SIG-M5 treated with dmso at 0.1 percent for 504 hours (cell line): ENCODE measurements at regions not wholly inside any gene's neighbourhood (a gene's known extent, or its start where the extent isn't known, plus 50 kb on each side); places are given as distances from the start of the nearest gene placed in this dataset.
"Not testable (repeated sequence)": the region's sequence is repeated elsewhere in the genome, so short reads cannot be mapped to it uniquely, and the experiment has no call there.

ENCODE experiments used
- DNase-seq: peaks from one replicate; lab custom pipeline; 2025; ENCODE audit not compliant: unreplicated experiment; lab: John Stamatoyannopoulos, UW

DNA sequence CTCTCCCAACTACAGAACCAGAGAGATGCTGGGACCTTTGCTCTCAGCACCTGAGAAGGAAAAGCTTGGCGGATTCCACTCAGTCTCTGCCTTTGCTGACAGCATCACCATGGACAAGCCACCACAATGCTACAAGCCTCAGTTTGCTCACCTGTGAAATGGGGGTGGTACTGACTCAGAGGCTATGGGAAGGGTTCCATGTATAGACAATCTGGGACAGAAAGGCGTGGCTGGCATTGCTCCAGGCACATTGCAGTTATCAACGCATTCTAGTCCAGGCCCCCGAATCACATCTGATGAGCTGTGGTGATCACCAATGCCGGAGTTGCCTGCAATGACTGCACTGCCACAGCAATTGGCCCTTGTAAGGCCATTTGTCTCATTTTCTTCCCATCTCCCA is 72.6 kb downstream of the ISX start:
- no peak for DNase-seq

DNA sequence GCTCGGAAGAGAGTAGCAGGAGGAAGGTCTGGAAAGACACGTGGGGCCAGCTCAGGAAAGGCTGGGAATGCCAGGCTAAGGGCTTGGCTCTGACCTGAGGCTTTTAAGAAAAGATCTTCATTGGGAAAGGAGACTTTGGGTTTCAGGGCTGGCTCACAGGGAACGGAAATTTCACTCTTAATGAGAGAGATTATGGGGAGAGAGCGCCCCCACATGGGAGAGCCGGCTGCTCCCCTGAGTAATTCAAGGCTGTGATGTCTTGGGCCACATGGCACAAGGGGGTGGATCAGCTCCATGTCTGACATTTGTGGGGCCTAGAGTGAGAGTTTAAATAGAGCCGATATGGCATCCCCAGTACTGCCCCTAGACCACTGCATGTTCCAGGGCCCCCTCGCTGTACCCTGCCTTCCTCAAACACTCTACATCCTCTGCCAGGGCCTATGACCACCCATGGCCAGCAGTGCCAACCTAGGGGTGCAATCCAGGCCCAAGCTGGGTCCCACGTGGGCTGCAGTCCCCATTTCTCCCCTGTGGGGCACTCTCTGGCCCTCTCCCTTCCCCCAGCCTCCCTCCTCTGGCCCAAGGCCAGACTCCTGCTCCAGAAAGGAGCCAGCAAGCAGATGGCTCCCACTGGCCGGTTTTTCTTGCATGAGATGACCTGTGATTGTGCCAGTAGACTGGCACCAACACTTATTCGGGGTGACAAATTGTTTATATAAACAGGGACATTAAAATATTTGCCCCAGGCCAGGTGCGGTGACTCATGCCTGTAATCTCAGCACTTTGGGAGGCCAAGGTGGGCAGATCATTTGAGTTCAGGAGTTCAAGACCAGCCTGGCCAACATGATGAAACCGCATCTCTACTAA is 75.2 kb downstream of the ISX start:
- DNase-seq: no peak

DNA sequence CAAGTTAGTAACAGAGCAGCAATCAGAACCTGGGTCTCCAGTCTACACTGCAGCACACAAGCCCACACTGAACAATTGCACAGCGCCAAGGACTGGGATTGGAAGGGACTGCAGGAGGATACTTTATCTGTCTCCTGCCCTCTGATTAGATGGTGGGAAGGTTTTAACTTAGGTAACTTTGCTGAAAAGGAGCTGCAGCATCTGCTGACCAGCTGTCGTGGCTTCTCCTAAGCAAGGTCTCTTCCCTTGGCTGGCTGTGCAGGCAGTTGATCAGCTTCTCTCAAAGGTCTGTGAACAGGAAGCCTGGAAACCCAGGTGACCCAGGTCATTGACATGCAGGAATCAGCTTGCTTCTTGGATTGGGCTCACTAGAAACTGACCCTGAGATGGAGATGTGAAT is 82.4 kb downstream of the ISX start:
- no peak for DNase-seq

DNA sequence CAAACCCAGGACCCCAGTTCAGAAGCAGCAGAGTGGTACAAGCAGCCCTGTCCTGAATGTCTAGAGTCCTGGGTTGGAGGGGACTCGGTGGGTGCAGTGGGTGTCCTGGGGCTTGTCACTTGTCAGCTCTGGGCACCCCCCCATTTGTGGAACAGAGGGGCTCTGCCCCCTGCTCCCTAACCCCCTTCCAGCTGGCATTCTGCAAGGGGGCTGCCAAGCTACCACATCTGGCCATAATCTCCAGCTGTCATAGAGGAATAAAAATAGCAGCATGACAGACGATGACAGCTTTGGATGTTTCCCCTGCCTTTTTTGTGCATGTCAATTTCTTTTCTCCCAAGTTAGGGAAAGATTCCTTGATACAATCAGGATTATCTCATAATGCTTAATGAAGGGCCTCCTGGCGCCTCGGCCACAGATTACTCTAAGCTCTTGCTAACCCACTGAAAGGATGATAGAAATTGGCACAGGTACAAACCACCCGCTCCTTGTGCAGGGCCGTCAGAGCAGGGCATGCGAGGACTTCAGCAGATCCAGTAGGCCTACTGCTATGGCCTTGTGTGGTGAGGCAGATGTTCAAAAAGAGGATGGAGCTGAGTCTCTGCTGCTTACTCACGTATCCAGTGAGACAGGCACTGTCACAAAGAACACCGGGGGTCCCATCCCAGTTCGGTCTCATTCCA is 83.0 kb downstream of the ISX start:
- DNase-seq: no peak

DNA sequence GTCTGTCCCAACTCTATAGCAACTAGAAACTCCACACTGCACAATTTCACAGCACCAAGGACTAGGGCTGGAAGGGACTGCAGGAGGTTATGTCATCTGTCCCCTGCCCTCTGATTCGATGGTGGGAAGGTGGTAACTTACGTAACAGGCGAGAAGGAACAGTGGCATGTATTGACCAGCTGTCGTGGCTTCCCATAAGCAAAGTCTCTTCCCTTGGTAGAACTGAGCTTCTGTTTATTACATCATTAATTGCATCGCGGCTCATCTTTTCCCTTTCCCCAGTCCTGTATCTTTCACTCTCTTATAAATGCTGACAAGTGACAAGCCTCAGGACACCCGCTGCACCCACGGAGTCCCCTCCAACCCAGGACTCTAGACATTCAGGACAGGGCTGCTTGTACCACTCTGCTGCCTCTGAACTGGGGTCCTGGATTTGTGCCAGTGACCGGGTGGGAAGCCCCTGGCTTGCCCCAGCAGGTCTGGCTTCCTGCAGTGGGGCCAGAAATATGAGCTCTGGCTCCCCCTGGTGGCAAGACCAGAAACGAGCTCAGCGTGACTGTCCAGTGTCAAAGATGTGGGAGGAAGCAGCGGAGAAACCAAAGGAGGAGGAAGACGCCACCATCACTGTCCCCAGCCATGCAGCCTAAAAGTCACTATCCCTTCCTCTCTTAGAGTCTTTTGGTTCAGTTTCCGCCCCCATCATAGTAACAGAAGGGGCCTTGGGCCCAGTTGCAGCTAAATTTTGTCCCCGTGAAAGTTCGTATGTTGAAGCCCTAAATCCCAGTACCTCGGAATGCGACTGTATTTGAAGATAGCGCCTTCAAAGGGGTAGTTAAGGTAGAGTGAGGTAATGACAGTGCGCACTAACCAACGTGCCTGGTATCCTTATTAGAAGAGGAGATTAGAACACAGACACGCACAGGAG is 84.5 kb downstream of the ISX start:
- peak; percentile 26 for DNase-seq

DNA sequence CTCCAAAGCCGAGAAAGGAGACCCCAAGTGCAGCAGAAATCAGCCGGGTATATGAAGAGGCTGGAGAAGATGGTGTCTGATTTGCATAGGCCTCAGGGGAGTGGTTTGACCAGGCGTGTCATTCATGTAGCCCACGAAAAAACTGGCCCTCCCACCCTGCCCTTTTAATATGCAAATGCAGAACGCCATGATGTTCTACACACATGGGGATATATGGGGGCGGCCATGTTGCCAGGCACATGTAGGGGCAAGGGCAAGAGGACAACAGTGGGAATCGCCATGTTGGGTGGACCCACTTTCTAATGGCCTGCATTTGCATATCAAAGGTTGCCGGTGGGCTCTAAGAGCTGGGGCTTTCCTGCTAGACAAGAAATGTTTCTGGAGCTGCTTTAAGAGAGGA is 86.4 kb downstream of the ISX start:
- DNase-seq: no peak

DNA sequence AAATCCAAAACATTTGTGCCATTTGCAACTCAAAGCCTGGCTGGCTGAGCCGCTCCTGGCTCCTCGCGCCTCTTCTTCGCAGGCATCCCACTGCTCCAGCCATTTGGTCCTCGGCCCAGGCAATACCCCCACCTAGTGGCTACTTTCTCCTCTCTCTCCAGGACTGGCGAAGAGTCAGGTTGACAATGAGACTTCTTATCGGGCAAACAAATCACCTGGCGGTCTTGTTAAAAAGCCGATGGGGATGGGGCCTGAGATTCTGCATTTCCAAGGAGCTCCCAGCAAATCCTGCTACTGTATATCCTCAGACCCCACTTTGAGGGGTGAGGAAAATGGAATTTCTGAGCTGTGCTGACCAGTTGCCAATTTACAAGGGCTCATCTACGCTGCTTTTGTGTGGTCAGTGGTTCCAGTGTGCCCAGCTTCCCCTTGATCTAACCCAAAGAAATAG is 89.0 kb downstream of the ISX start:
- DNase-seq: peak; percentile 31

DNA sequence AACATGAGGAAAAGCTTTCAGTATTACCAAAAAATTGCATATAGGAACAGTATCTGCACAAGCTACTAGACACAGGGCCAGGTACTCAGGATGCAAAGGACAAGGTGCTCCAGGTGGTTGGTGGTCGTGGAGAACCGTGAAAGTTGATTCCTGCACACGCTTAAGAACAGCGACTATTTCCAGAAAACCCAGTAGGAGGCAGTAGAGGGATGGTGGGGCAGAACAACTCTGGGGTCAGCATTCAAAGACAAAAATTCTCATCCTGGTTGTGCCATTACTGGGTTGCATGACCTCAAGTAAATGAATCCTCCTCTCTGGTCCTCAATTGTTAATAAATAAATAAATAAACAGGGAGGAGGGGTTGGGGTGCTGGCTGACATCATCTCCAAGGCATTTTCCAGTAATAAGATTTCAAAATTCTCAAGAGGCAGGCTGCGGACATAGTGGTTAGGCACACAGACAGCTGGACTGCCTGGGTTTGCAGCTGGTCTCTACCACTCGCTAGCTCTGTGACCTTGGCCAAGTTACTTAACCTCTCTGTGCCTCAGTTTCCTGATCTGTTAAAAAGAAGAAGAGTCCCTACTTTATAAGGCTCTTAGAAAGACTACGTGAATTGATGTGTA is 89.6 kb downstream of the ISX start:
- no peak for DNase-seq

DNA sequence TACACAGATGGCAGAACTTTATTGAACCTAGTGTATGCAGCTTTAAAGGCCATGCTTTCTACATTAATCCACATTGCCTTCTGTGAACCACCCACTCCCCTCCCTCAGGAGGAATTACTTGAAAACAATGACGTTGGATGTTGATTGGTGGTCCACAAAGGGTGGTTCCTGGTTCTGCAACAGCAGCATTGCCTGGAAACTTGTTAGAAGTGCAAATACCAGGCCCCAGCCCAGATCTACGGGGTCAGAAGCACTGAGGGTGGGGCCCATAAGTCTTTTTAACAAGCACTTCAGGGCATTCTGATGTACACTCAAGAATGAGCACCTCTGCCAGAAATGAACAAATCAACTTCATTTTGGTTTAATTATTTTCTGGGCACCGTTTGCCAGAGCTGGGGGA is 91.0 kb downstream of the ISX start:
- no peak for DNase-seq

DNA sequence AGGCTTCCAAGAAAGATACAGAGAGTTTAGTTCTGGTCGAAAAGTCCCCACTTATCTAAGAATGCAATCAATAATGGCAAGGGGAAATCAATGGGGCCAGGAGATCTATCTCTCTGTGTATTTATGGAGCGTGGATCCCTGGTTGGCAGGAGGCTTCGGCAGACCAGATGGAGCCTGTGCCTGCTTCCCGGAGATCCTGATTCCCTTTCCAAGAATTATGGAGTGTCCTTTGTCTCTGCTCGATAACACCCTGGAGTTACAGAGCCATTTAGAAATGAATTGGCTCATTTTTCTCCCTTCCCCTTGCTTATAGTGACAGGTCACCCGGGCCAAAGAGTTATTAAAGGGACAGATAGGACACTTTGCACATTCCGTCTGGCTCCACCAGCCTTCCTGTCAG is 92.4 kb downstream of the ISX start:
- DNase-seq: no peak

DNA sequence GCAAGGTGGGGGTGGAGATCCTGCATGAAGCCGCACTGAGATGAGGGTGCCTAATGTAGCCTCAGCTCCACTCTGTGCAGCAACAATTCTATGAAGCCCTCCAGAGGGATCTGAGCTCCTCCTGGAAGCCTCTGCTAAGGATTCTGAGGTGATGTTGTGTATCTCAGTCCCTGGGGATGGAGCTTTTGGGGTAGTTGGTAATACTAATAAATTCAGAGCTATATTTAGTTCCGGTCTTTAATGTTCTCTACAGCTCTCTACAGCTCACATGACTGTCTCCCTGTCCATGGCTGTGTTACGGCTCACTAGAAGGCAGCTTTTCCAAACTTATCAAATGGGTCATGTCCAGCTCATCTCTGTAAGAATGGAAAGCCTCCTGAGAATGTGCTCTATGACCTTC is 93.4 kb downstream of the ISX start:
- no peak for DNase-seq

DNA sequence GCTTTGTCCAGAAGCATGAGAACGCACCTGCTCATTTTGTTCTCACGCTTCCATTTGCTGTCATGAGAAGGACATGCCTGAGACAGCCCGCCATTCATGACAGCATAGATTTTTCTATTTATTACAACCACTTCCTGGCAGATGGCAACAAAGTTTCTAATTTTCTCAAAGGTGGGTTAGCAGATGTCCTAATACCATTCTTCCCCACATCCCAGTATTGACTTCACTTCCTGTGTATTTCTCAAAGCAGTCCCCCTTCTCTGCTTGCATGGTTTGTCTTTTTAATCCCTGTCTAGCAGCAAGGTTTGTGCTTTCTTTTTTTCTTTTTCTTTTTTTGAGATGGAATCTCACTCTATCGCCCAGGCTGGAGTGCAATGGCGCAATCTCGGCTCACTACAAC is 94.3 kb downstream of the ISX start:
- no peak for DNase-seq

DNA sequence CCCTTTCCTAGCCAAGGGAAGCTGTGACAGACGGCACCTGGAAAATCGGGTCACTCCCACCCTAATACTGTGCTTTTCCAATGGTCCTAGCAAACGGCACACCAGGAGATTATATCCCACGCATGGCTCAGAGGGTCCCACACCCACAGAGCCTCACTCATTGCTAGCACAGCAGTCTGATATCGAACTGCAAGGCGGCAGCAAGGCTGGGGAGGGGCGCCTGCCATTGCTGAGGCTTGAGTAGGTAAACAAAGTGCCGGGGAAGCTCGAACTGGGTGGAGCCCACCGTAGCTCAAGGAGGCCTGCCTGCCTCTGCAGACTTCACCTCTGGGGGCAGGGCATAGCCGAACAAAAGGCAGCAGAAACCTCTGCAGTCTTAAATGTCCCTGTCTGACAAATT is 91.4 kb upstream of the HMGXB4 start:
- not testable (repeated sequence) for DNase-seq

DNA sequence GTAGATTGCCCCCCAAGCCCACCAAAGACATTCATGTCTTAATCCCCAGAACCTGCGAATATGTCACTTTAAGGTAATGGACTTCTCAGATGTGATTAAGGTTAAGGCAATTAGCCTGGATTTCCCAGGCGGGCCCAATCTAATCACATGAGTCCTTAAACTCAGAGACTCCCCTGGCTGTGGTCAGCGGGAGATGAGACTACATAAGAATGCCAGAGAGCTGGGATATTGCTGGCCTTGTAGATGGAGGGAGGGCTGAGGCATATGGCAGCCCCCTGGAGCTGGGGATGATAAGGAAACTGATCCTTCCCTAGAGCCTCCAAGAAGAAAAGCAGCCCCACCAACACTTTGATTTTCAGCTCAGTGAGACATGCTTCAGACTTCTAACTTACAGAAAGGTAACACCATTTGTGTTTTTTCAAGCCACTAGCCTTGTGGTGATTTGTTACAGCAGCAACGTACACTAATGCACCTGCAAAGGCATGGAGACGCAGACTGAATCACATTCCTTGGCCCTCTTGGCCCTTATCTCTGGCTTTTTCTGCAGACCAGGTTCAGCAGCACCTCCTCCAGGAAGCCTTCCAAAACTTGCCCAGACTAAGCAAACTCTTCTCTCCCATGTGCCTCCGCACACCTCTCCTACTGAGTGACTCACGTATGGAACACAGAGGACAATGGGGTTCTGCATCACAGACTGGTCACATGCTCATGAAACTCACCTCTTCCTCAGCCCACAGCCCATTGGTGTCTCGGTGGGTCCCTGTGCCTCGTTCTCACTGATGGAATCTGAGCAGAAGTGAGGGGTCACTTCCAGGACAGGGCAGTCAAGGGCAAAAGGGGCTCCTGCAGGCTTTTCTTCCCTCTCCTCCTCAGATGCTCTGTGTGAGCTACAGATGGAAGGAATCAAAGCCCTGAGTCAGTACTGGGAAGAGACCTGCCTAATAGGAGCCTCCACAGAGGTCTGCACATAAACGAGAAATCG is 86.3 kb upstream of the HMGXB4 start:
- no peak for DNase-seq

DNA sequence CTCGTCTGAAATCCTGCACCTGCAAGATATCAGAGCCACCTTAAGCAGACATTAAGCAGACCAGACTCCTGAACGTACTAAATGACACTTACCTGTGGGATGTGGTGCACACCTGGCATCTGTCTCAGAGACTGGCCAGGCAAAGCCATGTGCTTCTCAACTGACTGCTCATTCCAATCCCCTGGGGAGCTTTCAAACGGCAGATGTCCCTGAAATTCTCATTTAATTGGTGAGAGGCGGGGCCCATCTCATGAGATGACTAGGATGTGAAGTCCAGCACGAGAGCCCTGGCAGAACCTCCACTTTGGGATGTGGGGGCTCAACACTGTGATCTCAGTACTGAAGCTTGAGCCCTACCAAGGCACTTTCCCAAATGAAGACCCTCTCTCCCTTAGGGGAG is 84.9 kb upstream of the HMGXB4 start:
- DNase-seq: no peak

DNA sequence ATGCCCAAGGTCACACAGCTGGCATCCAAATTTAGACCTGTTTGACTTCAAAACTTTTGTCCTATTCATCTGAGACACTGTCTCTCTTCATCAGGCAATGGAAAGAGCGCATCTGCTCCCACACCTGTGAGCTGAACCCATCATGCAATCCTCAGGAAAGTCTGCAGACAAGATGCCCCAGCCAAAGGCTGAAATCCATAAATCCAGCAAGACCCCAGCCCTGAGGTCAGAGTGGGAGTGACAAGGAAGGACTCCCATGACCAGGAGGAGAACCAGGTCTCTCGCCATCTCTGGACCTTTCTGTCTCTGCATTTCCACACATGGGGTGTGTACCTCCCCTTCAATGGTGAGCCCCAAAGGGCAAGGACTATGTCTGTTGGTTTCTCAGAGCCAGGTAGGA is 83.6 kb upstream of the HMGXB4 start:
- DNase-seq: no peak

DNA sequence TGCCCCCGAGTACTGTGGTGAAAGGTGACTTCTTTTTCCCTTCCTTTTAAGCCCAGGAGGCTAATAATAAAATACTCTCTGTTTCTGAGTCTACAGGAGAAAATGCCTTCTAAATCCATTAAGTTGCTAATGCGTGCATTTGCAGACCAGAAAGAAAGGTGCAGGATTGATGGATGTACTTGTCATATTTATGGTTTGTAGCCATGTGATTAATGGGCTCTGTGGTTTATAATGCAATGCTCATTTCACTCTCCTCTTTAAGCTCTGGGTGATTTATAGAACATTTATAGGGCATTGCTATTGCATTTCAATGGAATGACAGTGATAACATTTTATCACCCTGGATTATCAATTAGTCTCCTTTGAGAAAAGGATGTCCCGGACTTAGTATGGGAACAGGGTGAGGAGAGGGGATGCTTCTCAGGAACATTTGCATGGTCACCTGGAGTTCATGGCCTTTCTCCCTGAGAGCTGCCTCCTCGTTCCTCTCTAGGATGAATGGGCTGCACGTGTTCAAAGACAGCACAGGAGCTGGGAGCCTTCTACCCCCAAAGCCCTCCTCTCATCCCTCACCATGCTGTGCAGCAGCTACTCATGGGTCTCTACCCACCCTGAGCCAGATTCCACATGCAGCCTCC is 82.8 kb upstream of the HMGXB4 start:
- DNase-seq: no peak

DNA sequence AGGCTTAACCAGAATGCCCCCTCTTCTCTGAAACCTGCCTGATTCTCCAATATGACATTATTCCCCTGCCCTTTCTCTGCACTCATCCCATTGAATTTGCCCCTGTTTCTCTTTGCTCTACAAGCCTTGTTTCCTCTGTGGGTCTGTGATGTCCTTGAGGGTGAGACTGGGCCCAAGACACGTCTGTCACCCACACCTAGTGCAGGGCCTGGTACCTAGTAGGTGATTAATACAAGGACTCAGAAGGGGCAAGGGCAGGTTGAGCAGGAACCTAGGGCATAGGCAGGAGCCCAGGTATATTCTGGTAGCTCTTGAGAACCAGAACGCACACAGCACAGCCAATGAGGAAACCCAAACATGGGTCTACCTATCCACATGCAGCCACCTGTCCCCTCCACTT is 81.9 kb upstream of the HMGXB4 start:
- DNase-seq: no peak

DNA sequence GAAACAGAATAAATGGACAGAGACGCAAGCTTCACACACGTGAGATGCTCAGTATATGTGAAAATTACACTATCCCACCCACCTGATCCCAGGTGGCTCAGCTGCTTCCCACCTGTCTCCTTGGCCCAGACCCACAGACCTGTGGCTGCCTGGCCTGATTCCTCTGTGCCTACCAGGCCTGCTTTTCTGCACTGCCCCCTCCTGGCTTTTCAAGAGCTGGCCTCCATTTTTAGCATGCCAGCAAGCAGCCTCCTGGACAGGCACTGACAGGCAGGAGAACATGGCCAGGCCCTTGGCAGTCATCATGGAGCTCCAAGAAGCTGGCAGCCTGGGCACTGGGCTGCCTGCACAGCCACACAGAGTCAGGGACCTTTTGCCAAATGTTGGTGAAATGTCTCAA is 79.5 kb upstream of the HMGXB4 start:
- DNase-seq: no peak
